SU-DHL-6 (cell line): ENCODE measurements at regions not wholly inside any gene's neighbourhood (a gene's known extent, or its start where the extent isn't known, plus 50 kb on each side); places are given as distances from the start of the nearest gene placed in this dataset.

Experiments used
- EZH2phosphoT487 ChIP-seq: fragments of 200-600 bp; sonication (generic), shearing (Covaris generic); conservative IDR thresholded peaks from 2 replicates; pipeline ENCODE4 v1.6.1; 2018; ENCODE audit warnings: mild to moderate bottlenecking, antibody characterized with exemption, low read length, moderate library complexity, mixed read lengths
- TF ChIP-seq, protein P1 (sequence below): fragments of 200-600 bp; sonication (generic); IDR thresholded peaks from one replicate; pipeline ENCODE4 v1.5.1; 2017; ENCODE audit warnings: antibody characterized with exemption, mild to moderate bottlenecking, low read length, moderate library complexity; ENCODE audit not compliant: insufficient read depth, poor library complexity, severe bottlenecking

DNA sequence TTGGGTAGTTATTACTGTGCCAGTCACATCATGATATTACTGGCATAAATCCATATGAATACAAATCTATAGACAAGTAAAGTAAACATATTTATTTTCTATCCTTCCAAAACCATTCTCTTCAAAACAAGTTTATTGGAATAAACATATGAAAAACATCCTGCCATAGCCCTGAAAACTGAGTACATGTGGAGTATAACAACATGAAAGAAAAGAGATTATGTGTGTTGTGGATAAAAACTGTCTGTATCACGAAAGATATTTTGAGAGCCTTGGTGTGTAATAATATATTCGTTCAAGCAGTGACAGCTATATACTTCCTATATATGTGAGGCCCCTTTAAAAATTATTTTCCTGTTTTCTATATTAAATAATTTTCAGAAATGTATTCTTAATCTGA, 1742.2 kb downstream of the ARAP2 start:
- TF ChIP-seq, protein P1, sequence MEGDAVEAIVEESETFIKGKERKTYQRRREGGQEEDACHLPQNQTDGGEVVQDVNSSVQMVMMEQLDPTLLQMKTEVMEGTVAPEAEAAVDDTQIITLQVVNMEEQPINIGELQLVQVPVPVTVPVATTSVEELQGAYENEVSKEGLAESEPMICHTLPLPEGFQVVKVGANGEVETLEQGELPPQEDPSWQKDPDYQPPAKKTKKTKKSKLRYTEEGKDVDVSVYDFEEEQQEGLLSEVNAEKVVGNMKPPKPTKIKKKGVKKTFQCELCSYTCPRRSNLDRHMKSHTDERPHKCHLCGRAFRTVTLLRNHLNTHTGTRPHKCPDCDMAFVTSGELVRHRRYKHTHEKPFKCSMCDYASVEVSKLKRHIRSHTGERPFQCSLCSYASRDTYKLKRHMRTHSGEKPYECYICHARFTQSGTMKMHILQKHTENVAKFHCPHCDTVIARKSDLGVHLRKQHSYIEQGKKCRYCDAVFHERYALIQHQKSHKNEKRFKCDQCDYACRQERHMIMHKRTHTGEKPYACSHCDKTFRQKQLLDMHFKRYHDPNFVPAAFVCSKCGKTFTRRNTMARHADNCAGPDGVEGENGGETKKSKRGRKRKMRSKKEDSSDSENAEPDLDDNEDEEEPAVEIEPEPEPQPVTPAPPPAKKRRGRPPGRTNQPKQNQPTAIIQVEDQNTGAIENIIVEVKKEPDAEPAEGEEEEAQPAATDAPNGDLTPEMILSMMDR = no peak
- TF ChIP-seq EZH2phosphoT487 = no peak
